Pancreas (tissue), 10 donors: ENCODE measurements at regions not wholly inside any gene's neighbourhood (a gene's known extent, or its start where the extent isn't known, plus 50 kb on each side); places are given as distances from the start of the nearest gene placed in this dataset.

Source experiments
- ATAC-seq, 4 donors: fragments of 200-7000 bp; cut with Tn5 transposase; one replicate each; pipeline versions ENCODE4 v1.8.0 to v1.9.1; 2020; ENCODE audit warnings: mild to moderate bottlenecking in 4 of 4, moderate library complexity in 4 of 4
- DNase-seq, 6 donors: peaks; one replicate each; pipeline ENCODE4 v3.0.0-alpha.2; 2020
- FAIRE-seq: peaks from 2 replicates; lab custom pipeline; 2012; peaks lifted over from hg19 to GRCh38; lab: Jason Lieb, UNC
- H3K27ac ChIP-seq, 4 donors: fragments of 200-600 bp; sonication (generic); 1 replicate in 3 of 4; 2 replicates in 1 of 4; pipeline versions ENCODE4 v1.5.0 to v1.8.0; 2020
- H3K27me3 ChIP-seq, 4 donors: fragments of 200-600 bp; one replicate each; pipeline ENCODE4 v1.8.0; 2021
- H3K36me3 ChIP-seq, 3 donors: fragments of 200-600 bp; sonication (generic) in 1 of 3; one replicate each; pipeline versions ENCODE4 v1.5.0 to v1.8.0; 2020 to 2021
- H3K4me1 ChIP-seq, 3 donors: fragments of 200-600 bp; one replicate each; pipeline ENCODE4 v1.8.0; 2021
- H3K4me3 ChIP-seq, 4 donors: fragments of 200-600 bp; sonication (generic) in 2 of 4; one replicate each; pipeline versions ENCODE4 v1.5.0 to v1.8.0; 2020 to 2021
- H3K9me3 ChIP-seq, 4 donors: fragments of 200-600 bp; one replicate each; pipeline ENCODE4 v1.8.0; 2021
- CTCF ChIP-seq, 4 donors: fragments of 200-600 bp; sonication (generic) in 3 of 4; IDR thresholded peaks; one replicate each; pipeline versions ENCODE4 v1.5.0 to v1.8.0; 2021; ENCODE audit warnings: antibody characterized with exemption in 4 of 4
- WGBS, 2 donors: extraction: QIAGEN DNeasy Blood & Tissue Kit; methylation state at CpG; one replicate each; pipeline ENCODE4 v1.1.7; 2013; 5-methylcytosine and 5-hydroxymethylcytosine counted together
- intact Hi-C, 3 donors: fragments of 100-400 bp; cut with DNase I; formaldehyde crosslinking; loops; one replicate each; pipeline versions ENCODE4 v1.11.1 to v1.14.2; 2022
- donor health status: healthy with polysubstance abuse.
- donor health status: DM: no; HTN: no; CAD: no; lungs with moderate emphysema.
- donor health status: DM: no; HTN: no; CAD: no.
- donor health status: control.
- donor health status: control.
- donor health status: Bipolar disorder and iron deficiency.
- donor health status: DM: yes; HTN: yes; CAD: no.
- donor health status: DM: no; HTN: no; CAD: no.
- donor health status: DM: no; HTN: no; CAD: no.
- donor health status: DM: yes; HTN: yes; CAD: no.

DNA sequence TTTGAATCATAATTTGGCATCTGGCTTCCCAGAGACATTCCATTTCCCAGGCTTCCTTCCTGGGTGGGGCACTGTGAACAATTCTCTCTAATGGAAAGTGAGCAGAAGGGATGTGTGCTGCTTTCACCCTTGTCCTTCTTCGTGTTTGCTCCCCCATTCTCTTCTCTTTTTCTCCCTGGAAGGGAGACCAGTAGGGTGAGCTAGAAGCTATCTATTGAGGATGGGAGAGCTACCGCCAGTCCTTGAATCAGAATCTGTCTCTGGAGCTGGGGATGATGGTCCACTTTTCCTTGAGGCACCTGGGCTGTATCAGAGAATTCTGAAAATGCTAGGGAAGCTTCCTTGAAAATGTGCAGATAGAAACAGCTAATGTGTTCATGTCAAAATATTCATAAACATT lies 453.9 kb downstream of the WDR72 start:
- Histone ChIP-seq H3K4me3 (no peak overlapping the region), H3K9me3 (no peaks in the 10 kb centered on the region), H3K4me1 (no peaks in the 10 kb centered on the region), H3K27me3 (no peaks in the 10 kb centered on the region), H3K36me3 (no peaks in the 10 kb centered on the region), H3K27ac (no peak overlapping the region)
- intact Hi-C loops, result loop anchor here in 1 of 3 donors (10.0 kb wide), 1 partner anchor 59 kb away; no protein-coding TSS in a partner anchor
- ATAC-seq (no peak), DNase-seq (no peak), FAIRE-seq (no peak)
- no peak for TF ChIP-seq CTCF (IDR thresholded peaks at IDR 0.05)
- 73 to 91% methylated on average over 2 of the region's 2 CpGs for WGBS, 2 donors

DNA sequence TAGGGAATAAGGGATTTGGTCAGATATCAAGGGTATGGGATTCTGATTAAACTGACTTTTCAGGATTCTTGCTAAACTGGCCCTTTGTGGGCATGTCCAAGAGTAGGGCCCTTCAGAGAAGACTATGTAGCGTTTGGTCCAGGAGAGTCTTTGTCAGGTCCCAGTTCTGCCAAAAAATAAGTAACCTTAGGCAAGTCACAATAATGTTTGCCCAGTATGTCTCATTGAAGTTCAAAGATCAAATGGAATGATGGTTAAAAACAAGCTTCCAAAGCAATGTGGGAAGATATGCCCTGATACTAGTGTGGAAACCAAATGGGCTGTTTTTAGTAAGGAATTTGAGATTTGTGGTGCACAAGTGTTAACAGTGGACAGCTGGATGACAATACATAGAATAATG lies 454.4 kb downstream of the WDR72 start:
- intact Hi-C loops, result loop anchor here in 1 of 3 donors (10.0 kb wide), 1 partner anchor 60 kb away; no protein-coding TSS in a partner anchor
- Histone ChIP-seq H3K9me3 (no peaks in the 10 kb centered on the region), H3K27ac (no peak overlapping the region), H3K27me3 (no peaks in the 10 kb centered on the region), H3K4me1 (no peaks in the 10 kb centered on the region), H3K36me3 (no peaks in the 10 kb centered on the region), H3K4me3 (no peak overlapping the region)
- DNase-seq (no peak), ATAC-seq (no peak), FAIRE-seq (no peak)
- no peak for TF ChIP-seq CTCF (IDR thresholded peaks at IDR 0.05)
- 96% methylated on average over 1 of the region's 1 CpG for WGBS, 2 donors

GRCh38 chr15:53297828-53298227 lies 461.6 kb downstream of the WDR72 start:
- FAIRE-seq, result no peak

GRCh38 chr15:53296603-53297002 lies 462.9 kb downstream of the WDR72 start:
- intact Hi-C loops, result no loop called here
- FAIRE-seq (no peak), ATAC-seq (no peak), DNase-seq (no peak)
- Histone ChIP-seq H3K4me1 (no peaks in the 10 kb centered on the region), H3K27ac (no peak overlapping the region), H3K9me3 (no peaks in the 10 kb centered on the region), H3K27me3 (no peaks in the 10 kb centered on the region), H3K36me3 (no peaks in the 10 kb centered on the region), H3K4me3 (no peak overlapping the region)
- no peak for TF ChIP-seq CTCF (IDR thresholded peaks at IDR 0.05)
- WGBS, 2 donors, result 60 to 69% methylated on average over 4 of the region's 4 CpGs

More at GRCh38 chr15:53297828-53298227, 461.6 kb downstream of the WDR72 start:
- no peak overlapping the region for H3K4me3 ChIP-seq
- no peaks in the 10 kb centered on the region for H3K36me3 ChIP-seq
- H3K27me3 ChIP-seq, result no peaks in the 10 kb centered on the region
- no peaks in the 10 kb centered on the region for H3K4me1 ChIP-seq
- DNase-seq, result no peak
- WGBS, 2 donors, result 47 to 49% methylated on average over 4 of the region's 4 CpGs
- ATAC-seq, result no peak
- no peak overlapping the region for H3K27ac ChIP-seq
- no peak for TF ChIP-seq CTCF (IDR thresholded peaks at IDR 0.05)
- H3K9me3 ChIP-seq, result no peaks in the 10 kb centered on the region
- intact Hi-C loops, result no loop called here

GRCh38 chr15:53295574-53295973 lies 463.9 kb downstream of the WDR72 start:
- intact Hi-C loops, result no loop called here
- 47 to 53% methylated on average over 5 of the region's 5 CpGs for WGBS, 2 donors
- Histone ChIP-seq H3K36me3 (no peaks in the 10 kb centered on the region), H3K4me1 (no peaks in the 10 kb centered on the region), H3K27me3 (no peaks in the 10 kb centered on the region), H3K4me3 (no peak overlapping the region), H3K9me3 (no peaks in the 10 kb centered on the region), H3K27ac (no peak overlapping the region)
- ATAC-seq, result no peak
- DNase-seq, result no peak
- no peak for TF ChIP-seq CTCF (IDR thresholded peaks at IDR 0.05)
- no peak for FAIRE-seq
